Epithelial cell of prostate (primary cell): ENCODE measurements at regions not wholly inside any gene's neighbourhood (a gene's known extent, or its start where the extent isn't known, plus 50 kb on each side); places are given as distances from the start of the nearest gene placed in this dataset.
"Not testable (repeated sequence)": the region's sequence is repeated elsewhere in the genome, so short reads cannot be mapped to it uniquely, and the experiment has no call there.

ENCODE experiments used
- DNase-seq: peaks from one replicate; pipeline ENCODE4 v3.0.0-alpha.2; 2011; ENCODE audit warnings: low read depth, low spot score
- H3K27ac ChIP-seq: fragments of 450-650 bp; 2 replicates; pipeline ENCODE4 v1.5.1; 2017; ENCODE audit warnings: mild to moderate bottlenecking

DNA sequence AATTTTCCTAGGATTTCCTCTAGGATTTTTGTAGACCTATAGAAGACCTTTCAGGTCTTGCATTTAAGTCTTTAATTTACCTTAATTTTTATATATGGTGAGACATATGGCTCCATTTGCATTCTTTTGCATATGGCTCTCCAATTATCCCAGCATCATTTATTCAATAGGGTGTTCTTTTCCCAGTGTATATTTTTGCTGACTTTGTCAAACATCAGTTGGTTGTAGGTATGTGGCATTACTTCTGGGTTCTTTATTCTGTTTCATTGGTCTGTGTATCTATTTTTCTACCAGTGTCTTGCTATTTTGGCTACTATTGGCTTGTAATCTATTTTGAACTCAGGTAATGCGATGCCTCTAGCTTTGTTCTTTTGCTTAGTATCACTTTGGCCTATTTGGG is 239.8 kb upstream of the CNTNAP5 start:
- no peak overlapping the region for H3K27ac ChIP-seq

GRCh38 chr2:123791207-123791606 is 233.9 kb upstream of the CNTNAP5 start:
- DNase-seq = no peak
- H3K27ac ChIP-seq = no peak overlapping the region

More for the DNA sequence above, 239.8 kb upstream of the CNTNAP5 start:
- DNase-seq = no peak

GRCh38 chr2:123791684-123792083 is 233.4 kb upstream of the CNTNAP5 start:
- no peak for DNase-seq
- no peak overlapping the region for H3K27ac ChIP-seq

DNA sequence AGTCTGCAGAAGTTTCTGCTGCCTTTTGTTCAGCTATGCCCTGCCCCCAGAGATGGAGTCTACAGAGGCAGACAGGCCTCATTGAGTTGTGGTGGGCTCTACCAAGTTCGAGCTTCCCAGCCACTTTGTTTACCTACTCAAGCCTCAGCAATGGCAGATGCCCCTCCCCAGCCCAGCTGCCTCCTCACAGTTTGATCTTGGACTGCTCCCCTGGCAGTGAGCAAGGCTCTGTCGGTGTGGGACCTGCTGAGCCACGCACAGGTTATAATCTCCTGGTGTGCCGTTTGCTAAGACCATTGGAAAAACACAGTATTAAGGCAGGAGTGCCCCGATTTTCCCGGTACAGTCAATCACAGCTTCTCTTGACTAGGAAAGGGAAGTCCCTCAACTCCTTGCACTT is 221.0 kb upstream of the CNTNAP5 start:
- not testable (repeated sequence) for H3K27ac ChIP-seq, DNase-seq

GRCh38 chr2:123805746-123806145 is 219.3 kb upstream of the CNTNAP5 start:
- DNase-seq = not testable (repeated sequence)

DNA sequence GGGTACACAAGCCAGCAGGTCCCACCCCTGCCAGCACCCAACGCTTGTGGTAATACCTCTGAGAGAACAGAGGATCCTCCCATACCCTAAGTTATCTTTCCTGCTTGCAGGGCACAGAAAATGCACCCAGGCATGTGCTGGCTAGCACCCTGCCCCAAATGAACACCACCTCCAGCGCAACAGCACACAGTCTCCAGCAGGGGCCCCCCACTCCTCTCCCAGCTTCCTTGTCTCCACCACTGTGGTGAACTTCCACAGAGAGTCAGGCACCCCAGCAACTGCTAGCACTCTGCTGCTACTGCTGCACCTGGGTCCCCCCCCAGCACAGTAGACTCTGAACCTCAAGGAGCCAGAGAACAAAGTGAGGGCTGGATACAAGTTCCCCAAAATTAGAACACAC is 216.8 kb upstream of the CNTNAP5 start:
- no peak overlapping the region for H3K27ac ChIP-seq
- DNase-seq = no peak

More at GRCh38 chr2:123805746-123806145, 219.3 kb upstream of the CNTNAP5 start:
- H3K27ac ChIP-seq = not testable (repeated sequence)

GRCh38 chr2:123811846-123812245 is 213.2 kb upstream of the CNTNAP5 start:
- H3K27ac ChIP-seq = no peak overlapping the region
- DNase-seq = no peak

- no peak overlapping the region for H3K27ac ChIP-seq
- no peak for DNase-seq
Observed at GRCh38 chr2:123816203-123816602, 208.9 kb upstream of the CNTNAP5 start.

GRCh38 chr2:123816928-123817327 is 208.2 kb upstream of the CNTNAP5 start:
- no peak for DNase-seq

GRCh38 chr2:123826729-123827271 is 198.3 kb upstream of the CNTNAP5 start:
- no peak overlapping the region for H3K27ac ChIP-seq
- no peak for DNase-seq

More at GRCh38 chr2:123816928-123817327, 208.2 kb upstream of the CNTNAP5 start:
- no peak overlapping the region for H3K27ac ChIP-seq

GRCh38 chr2:123839326-123839725 is 185.8 kb upstream of the CNTNAP5 start:
- no peak for DNase-seq
- no peak overlapping the region for H3K27ac ChIP-seq

GRCh38 chr2:123840016-123840415 is 185.1 kb upstream of the CNTNAP5 start:
- peak; percentile 1 for DNase-seq
- no peak overlapping the region for H3K27ac ChIP-seq

DNA sequence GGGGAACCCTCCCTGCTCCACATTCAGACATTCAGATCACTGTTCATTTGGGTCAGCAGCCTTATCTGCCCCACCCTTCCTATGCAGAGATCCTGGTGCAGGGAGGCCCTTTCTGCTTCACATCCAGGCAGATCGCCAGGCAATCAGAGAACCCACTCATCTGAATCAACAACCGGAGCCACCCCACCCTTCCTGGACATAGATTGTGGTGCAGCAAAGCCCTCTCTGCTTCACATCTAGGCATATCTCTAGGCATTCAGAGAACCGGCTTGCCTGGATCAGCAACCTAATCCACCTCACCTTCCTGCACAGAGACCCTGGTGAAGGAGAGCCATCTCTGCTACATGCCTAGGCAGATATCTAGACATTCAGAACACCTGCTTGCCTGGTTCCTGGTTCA is 184.5 kb upstream of the CNTNAP5 start:
- no peak for DNase-seq
- no peak overlapping the region for H3K27ac ChIP-seq

DNA sequence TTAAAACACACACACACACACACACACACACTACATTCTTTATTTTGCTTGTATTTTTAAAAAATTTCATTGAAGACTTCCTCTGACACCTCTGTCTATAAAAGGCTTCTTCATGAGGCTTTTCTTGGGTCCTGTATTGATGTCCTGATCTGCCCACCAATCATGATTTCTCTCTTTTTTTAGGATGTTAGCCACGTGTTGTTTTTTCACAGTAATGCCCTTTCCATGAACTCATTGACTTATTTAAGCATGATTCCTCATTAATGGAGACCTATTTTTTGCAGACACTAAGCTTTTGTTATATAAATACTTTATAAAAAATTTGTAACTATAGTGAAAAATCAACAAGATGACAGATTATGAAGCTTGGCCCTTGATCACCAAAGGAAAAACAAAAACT is 173.8 kb upstream of the CNTNAP5 start:
- DNase-seq = no peak
- H3K27ac ChIP-seq = no peak overlapping the region

- no peak overlapping the region for H3K27ac ChIP-seq
- DNase-seq = no peak
Observed at GRCh38 chr2:123853161-123853560, 171.9 kb upstream of the CNTNAP5 start.

DNA sequence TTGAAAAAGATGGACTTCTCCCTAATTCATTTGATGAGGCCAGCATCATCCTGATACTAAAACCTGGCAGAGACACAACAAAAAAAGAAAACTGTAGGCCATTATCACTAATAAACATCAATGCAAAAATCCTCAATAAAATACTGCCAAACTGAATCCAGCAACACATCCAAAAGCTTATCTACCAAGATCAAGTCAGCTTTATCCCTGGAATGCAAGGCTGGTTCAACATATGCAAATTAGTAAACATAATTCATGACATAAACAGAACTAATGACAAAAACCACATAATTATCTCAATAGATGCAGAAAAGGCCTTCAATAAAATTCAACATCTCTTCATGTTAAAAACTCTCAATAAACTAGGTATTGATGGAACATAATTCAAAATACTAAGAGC is 166.1 kb upstream of the CNTNAP5 start:
- DNase-seq, H3K27ac ChIP-seq: not testable (repeated sequence)

DNA sequence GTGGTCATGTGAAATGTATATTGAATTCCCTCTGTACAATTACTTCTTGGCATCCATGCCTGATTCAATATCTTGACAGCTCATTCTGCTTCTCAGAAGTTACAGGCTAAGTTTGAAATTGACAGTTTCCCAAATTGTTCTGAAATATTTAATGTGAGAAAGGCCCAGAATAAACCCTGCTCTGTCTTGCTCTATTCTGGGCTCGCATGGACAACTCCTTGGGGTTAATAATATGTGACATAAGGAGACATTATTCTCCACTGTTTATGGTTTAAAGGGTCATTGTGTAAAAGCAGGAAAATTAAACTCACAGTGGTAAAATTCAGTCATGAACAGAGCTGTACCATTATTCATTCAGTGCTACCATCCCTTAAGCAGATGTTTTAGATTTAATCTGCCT is 160.7 kb upstream of the CNTNAP5 start:
- no peak overlapping the region for H3K27ac ChIP-seq
- no peak for DNase-seq

- no peak for DNase-seq
- H3K27ac ChIP-seq = no peak overlapping the region
Observed at GRCh38 chr2:123870206-123870880, 154.7 kb upstream of the CNTNAP5 start.

DNA sequence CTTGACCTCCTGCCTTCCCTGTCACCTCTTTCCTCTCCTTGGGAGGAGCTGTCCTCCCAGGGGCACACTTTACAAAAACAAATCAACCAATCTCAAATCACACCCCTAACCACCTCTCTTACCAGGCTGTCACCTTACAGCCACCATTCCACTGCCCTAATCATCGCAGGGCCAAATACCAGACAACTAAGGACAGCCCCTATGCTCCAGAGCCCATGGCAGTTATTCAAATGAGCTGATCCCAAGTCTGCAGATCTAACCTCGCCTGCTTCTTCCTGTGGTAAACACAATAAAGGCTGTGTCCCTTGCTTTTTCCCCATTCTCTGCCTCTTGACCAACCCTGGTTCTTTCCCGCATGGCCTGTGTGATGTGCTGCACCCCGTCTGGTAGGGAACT is 154.2 kb upstream of the CNTNAP5 start:
- no peak overlapping the region for H3K27ac ChIP-seq
- DNase-seq = no peak

DNA sequence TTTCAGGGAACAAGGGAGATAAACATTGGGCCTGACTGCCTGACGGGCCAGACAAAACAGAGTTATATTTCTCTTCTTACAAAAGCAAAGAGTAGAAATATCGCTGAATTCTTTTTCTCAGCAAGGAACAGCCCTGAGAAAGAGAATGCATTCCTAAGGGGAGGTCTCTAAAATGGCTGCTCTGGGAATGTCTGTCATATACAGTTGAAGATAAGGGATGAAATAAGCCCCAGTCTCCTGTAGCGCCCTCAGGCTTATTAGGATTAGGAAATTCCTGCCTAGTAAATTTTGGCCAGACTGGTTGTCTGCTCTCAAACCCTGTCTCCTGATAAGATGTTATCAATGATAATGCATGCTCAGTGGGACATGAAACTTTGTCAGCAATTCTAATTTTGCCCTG is 134.9 kb upstream of the CNTNAP5 start:
- H3K27ac ChIP-seq = no peak overlapping the region
- DNase-seq = no peak

GRCh38 chr2:123894167-123894566 is 130.9 kb upstream of the CNTNAP5 start:
- no peak overlapping the region for H3K27ac ChIP-seq
- no peak for DNase-seq

- no peak for DNase-seq
- H3K27ac ChIP-seq = no peak overlapping the region
Observed at GRCh38 chr2:123895651-123896050, 129.4 kb upstream of the CNTNAP5 start.
